Gastroesophageal sphincter (tissue), 4 donors: ENCODE measurements at regions not wholly inside any gene's neighbourhood (a gene's known extent, or its start where the extent isn't known, plus 50 kb on each side); places are given as distances from the start of the nearest gene placed in this dataset.

Experiments
- ATAC-seq: fragments of 150-250 bp; one replicate; pipeline ENCODE4 v1.9.1; 2016; ENCODE audit warnings: mild to moderate bottlenecking, moderate library complexity
- H3K27ac ChIP-seq, 4 donors: fragments of 200-600 bp; sonication (generic) in 3 of 4; 1 replicate in 3 of 4; 2 replicates in 1 of 4; pipeline ENCODE4 v1.5.1; 2016 to 2019
- H3K27me3 ChIP-seq: fragments of 200-600 bp; sonication (generic); one replicate; pipeline ENCODE4 v1.5.1; 2019
- H3K36me3 ChIP-seq, 2 donors: fragments of 200-600 bp; sonication (generic); one replicate each; pipeline ENCODE4 v1.5.1; 2019; ENCODE audit warnings: control low read depth in 1 of 2
- H3K4me1 ChIP-seq, 3 donors: fragments of 200-600 bp; sonication (generic); 1 replicate in 2 of 3; 2 replicates in 1 of 3; pipeline ENCODE4 v1.5.1; 2016 to 2019; ENCODE audit warnings: control low read depth in 2 of 3
- H3K4me3 ChIP-seq, 2 donors: fragments of 200-600 bp; sonication (generic); one replicate each; pipeline ENCODE4 v1.5.1; 2019; ENCODE audit warnings: mild to moderate bottlenecking in 1 of 2, moderate library complexity in 1 of 2
- H3K9me3 ChIP-seq, 3 donors: fragments of 200-600 bp; sonication (generic); one replicate each; pipeline ENCODE4 v1.5.1; 2017 to 2019; ENCODE audit warnings: control low read depth in 2 of 3
- EP300 ChIP-seq: sonication (generic); formaldehyde crosslinking; IDR thresholded peaks from one replicate; pipeline ENCODE4 v1.6.1; 2017; ENCODE audit warnings: antibody characterized with exemption, mild to moderate bottlenecking
- POLR2A ChIP-seq, 2 donors: fragments of 450-650 bp; IDR thresholded peaks; one replicate each; pipeline ENCODE4 v1.6.1; 2017; ENCODE audit warnings: antibody characterized with exemption in 2 of 2, mild to moderate bottlenecking in 2 of 2, moderate library complexity in 1 of 2
- POLR2AphosphoS5 ChIP-seq: sonication (generic); formaldehyde crosslinking; IDR thresholded peaks from one replicate; pipeline ENCODE4 v1.6.1; 2017; ENCODE audit warnings: antibody characterized with exemption
- WGBS, 2 donors: methylation state at CpG; one replicate each; pipeline ENCODE4 v1.1.5; 2018; ENCODE audit warnings: low coverage in 1 of 2; 5-methylcytosine and 5-hydroxymethylcytosine counted together
- TF ChIP-seq, protein P1 (sequence below), 4 experiments: fragments of 200-600 bp in 2 of 4; fragments of 450-650 bp in 2 of 4; sonication (generic) in 1 of 4; IDR thresholded peaks; one replicate each; pipeline ENCODE4 v1.5.1; 2017 to 2019; ENCODE audit warnings: antibody characterized with exemption in 4 of 4, mild to moderate bottlenecking in 2 of 4, moderate library complexity in 2 of 4

DNA sequence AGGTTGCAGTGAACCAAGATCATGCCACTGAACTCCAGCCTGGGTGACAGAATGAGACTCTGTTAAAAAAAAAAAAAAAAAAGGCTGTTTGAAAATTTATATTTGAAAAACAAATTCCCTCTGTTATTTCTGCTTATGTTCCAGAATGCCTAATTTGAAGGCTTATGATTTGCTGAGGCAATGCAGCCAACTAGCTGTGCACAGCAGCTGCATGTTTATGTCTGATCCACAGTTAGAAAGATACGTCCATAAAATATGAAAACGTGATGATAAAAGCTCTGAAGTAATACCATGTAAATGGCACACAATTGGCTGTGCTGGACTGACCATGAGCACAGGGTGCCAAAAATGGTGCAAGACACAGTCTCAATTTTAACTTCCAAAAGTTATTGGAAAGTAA is 453.2 kb downstream of the TUSC1 start:
- WGBS, 2 donors: 53 to 63% methylated on average over 2 of the region's 2 CpGs
- TF ChIP-seq POLR2A (IDR thresholded peaks at IDR 0.05): no peak
- TF ChIP-seq, protein P1, sequence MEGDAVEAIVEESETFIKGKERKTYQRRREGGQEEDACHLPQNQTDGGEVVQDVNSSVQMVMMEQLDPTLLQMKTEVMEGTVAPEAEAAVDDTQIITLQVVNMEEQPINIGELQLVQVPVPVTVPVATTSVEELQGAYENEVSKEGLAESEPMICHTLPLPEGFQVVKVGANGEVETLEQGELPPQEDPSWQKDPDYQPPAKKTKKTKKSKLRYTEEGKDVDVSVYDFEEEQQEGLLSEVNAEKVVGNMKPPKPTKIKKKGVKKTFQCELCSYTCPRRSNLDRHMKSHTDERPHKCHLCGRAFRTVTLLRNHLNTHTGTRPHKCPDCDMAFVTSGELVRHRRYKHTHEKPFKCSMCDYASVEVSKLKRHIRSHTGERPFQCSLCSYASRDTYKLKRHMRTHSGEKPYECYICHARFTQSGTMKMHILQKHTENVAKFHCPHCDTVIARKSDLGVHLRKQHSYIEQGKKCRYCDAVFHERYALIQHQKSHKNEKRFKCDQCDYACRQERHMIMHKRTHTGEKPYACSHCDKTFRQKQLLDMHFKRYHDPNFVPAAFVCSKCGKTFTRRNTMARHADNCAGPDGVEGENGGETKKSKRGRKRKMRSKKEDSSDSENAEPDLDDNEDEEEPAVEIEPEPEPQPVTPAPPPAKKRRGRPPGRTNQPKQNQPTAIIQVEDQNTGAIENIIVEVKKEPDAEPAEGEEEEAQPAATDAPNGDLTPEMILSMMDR (IDR thresholded peaks at IDR 0.05): no peak
- TF ChIP-seq EP300: no peak
- no peak for TF ChIP-seq POLR2AphosphoS5
- Histone ChIP-seq H3K9me3 (peaks cover 0 to 4% (median 0%) of the 10 kb centered on the region in 3 donors), H3K27me3 (no peaks in the 10 kb centered on the region), H3K27ac (no peak overlapping the region), H3K36me3 (no peaks in the 10 kb centered on the region), H3K4me3 (no peak overlapping the region), H3K4me1 (no peaks in the 10 kb centered on the region)
- no peak for ATAC-seq

DNA sequence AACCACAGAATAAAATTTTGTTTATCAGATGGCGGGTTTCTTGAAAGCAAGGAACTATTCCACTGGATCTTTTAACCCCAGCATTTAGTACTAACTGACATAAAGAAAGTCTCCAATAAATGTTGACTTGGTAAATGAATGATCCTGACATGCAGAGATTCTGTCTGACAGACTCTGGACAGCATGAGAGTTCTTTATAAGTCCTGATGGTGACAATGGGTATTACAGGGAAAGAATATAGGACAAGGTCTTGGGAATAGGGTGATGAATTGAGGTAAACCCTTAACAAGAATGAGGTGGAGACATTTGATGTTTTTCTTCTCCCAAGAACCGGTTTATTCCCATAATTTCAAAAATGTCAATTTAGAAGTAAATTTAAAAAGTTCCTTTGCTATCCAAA is 453.9 kb downstream of the TUSC1 start:
- no peaks in the 10 kb centered on the region for H3K27me3 ChIP-seq
- no peaks in the 10 kb centered on the region for H3K9me3 ChIP-seq
- no peaks in the 10 kb centered on the region for H3K36me3 ChIP-seq
- no peak for ATAC-seq
- TF ChIP-seq EP300: no peak
- no peak for TF ChIP-seq POLR2A (IDR thresholded peaks at IDR 0.05)
- TF ChIP-seq, protein P1 (IDR thresholded peaks at IDR 0.05): no peak
- no peak for TF ChIP-seq POLR2AphosphoS5
- no peak overlapping the region for H3K27ac ChIP-seq
- WGBS, 2 donors: 73 to 93% methylated on average over 2 of the region's 2 CpGs
- H3K4me3 ChIP-seq: no peak overlapping the region
- no peaks in the 10 kb centered on the region for H3K4me1 ChIP-seq

GRCh38 chr9:25212361-25212760 is 465.9 kb downstream of the TUSC1 start:
- WGBS, 2 donors: 33 to 49% methylated on average over 5 of the region's 5 CpGs
- no peak for ATAC-seq
- peaks cover 0 to 16% (median 3%) of the 10 kb centered on the region in 3 donors for H3K4me1 ChIP-seq

GRCh38 chr9:25207402-25208195 is 470.6 kb downstream of the TUSC1 start:
- Histone ChIP-seq H3K4me3 (no peak overlapping the region), H3K36me3 (no peaks in the 10 kb centered on the region), H3K27ac (peak overlapping the region in 1 of 4 donors; percentile 0), H3K27me3 (no peaks in the 10 kb centered on the region), H3K4me1 (peaks cover 0 to 26% (median 2%) of the 10 kb centered on the region in 3 donors), H3K9me3 (no peaks in the 10 kb centered on the region)
- 17 to 28% methylated on average over 4 to 6 of the region's 6 CpGs for WGBS, 2 donors
- ATAC-seq: peak; percentile 34
- TF ChIP-seq, protein P1 (IDR thresholded peaks at IDR 0.05): no peak
- TF ChIP-seq POLR2A (IDR thresholded peaks at IDR 0.05) (no peak), EP300 (no peak), POLR2AphosphoS5 (no peak)

More at GRCh38 chr9:25212361-25212760, 465.9 kb downstream of the TUSC1 start:
- Histone ChIP-seq H3K4me3 (no peak overlapping the region), H3K36me3 (no peaks in the 10 kb centered on the region), H3K27me3 (no peaks in the 10 kb centered on the region), H3K27ac (no peak overlapping the region), H3K9me3 (no peaks in the 10 kb centered on the region)
- TF ChIP-seq, protein P1 (IDR thresholded peaks at IDR 0.05): no peak
- TF ChIP-seq POLR2AphosphoS5 (no peak), POLR2A (IDR thresholded peaks at IDR 0.05) (no peak), EP300 (no peak)

GRCh38 chr9:25206027-25206426 is 472.2 kb downstream of the TUSC1 start:
- WGBS, 2 donors: 48% methylated on average over 3 to 4 of the region's 4 CpGs
- ATAC-seq: no peak
- no peak for TF ChIP-seq POLR2A (IDR thresholded peaks at IDR 0.05)
- TF ChIP-seq, protein P1 (IDR thresholded peaks at IDR 0.05): no peak
- TF ChIP-seq EP300: no peak
- TF ChIP-seq POLR2AphosphoS5: no peak

More at GRCh38 chr9:25206027-25206426, 472.2 kb downstream of the TUSC1 start:
- Histone ChIP-seq H3K36me3 (no peaks in the 10 kb centered on the region), H3K4me3 (no peak overlapping the region), H3K27me3 (no peaks in the 10 kb centered on the region), H3K9me3 (no peaks in the 10 kb centered on the region), H3K4me1 (peaks cover 0 to 26% (median 2%) of the 10 kb centered on the region in 3 donors), H3K27ac (no peak overlapping the region)
